ENCODE measurements at regions not wholly inside any gene's neighbourhood (a gene's known extent, or its start where the extent isn't known, plus 50 kb on each side); places are given as distances from the start of the nearest gene placed in this dataset.

DNA sequence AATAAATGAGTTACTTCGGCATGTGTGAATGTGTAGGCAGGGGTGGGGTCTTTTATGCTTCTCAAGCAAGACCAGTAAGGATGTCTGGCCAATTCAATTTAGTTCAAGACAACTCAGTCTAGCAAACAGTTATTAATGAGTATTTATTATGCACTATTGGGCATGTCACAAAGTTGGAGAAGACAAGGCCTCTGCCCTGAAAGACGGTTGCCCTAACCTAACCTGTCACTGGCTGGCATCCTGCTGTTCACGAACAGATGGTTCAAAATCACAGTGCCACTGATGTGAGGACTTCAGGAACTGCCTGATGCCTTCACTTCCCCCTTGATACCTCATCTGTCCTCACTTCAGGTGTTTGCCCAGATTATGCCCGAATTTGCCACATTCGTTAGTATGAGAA, 217.8 kb downstream of the SOX2 start:
- H3K4me1 ChIP-seq (ENCODE audit: control insufficient read depth in 2 of 3, insufficient read depth in 2 of 3, low read depth in 1 of 3, low read length in 3 of 3), result no peaks in the 10 kb centered on the region
- TF ChIP-seq, protein P1, sequence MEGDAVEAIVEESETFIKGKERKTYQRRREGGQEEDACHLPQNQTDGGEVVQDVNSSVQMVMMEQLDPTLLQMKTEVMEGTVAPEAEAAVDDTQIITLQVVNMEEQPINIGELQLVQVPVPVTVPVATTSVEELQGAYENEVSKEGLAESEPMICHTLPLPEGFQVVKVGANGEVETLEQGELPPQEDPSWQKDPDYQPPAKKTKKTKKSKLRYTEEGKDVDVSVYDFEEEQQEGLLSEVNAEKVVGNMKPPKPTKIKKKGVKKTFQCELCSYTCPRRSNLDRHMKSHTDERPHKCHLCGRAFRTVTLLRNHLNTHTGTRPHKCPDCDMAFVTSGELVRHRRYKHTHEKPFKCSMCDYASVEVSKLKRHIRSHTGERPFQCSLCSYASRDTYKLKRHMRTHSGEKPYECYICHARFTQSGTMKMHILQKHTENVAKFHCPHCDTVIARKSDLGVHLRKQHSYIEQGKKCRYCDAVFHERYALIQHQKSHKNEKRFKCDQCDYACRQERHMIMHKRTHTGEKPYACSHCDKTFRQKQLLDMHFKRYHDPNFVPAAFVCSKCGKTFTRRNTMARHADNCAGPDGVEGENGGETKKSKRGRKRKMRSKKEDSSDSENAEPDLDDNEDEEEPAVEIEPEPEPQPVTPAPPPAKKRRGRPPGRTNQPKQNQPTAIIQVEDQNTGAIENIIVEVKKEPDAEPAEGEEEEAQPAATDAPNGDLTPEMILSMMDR (IDR thresholded peaks at IDR 0.05; ENCODE audit: borderline replicate concordance, extremely low read depth, insufficient read depth), result no peak
- no peaks in the 10 kb centered on the region for H3K9me3 ChIP-seq (ENCODE audit: control insufficient read depth in 2 of 3, insufficient read depth in 1 of 3, low read length in 3 of 3)
- intact Hi-C loops (cut with DNase I), result no loop called here
- DNase-seq (no peak), FAIRE-seq (no peak)
- no peak overlapping the region for H3K27ac ChIP-seq (ENCODE audit: low read depth in 2 of 2, low read length in 2 of 2)
- no peak overlapping the region for H3K9ac ChIP-seq (ENCODE audit: low read length in 3 of 3)
- H3K27me3 ChIP-seq (ENCODE audit: control insufficient read depth, insufficient read depth, low read length), result no peaks in the 10 kb centered on the region
- H3K36me3 ChIP-seq (ENCODE audit: control insufficient read depth in 2 of 3, insufficient read depth in 3 of 3, low read length in 3 of 3), result no peaks in the 10 kb centered on the region
- no peak overlapping the region for H3K4me3 ChIP-seq (ENCODE audit: low read length in 3 of 3)

DNA sequence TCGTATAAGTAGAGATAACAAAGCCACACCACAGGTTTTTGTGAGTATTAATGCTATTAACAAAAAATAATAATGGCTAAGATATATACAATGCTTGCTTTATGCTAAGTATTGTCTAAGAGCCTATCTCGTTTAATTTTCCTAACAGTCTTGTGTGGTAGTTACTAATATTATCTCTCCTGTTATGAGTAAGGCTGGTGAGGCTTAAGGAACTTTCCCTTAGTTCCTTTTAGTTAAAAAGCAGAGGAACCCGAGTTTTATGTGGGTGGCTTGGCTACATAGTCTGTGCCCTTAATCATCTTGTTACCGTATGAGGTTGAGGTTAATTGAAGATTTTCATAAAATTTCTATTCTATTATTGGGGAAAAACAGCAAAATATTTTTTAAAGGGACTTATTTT, 218.4 kb downstream of the SOX2 start:
- TF ChIP-seq, protein P1 (IDR thresholded peaks at IDR 0.05; ENCODE audit: borderline replicate concordance, extremely low read depth, insufficient read depth), result no peak
- Histone ChIP-seq H3K4me1 (ENCODE audit: control insufficient read depth in 2 of 3, insufficient read depth in 2 of 3, low read depth in 1 of 3, low read length in 3 of 3) (no peaks in the 10 kb centered on the region), H3K4me3 (ENCODE audit: low read length in 3 of 3) (no peak overlapping the region), H3K27me3 (ENCODE audit: control insufficient read depth, insufficient read depth, low read length) (no peaks in the 10 kb centered on the region), H3K9ac (ENCODE audit: low read length in 3 of 3) (no peak overlapping the region), H3K27ac (ENCODE audit: low read depth in 2 of 2, low read length in 2 of 2) (no peak overlapping the region), H3K9me3 (ENCODE audit: control insufficient read depth in 2 of 3, insufficient read depth in 1 of 3, low read length in 3 of 3) (no peaks in the 10 kb centered on the region), H3K36me3 (ENCODE audit: control insufficient read depth in 2 of 3, insufficient read depth in 3 of 3, low read length in 3 of 3) (no peaks in the 10 kb centered on the region)
- FAIRE-seq (no peak), DNase-seq (no peak)
- intact Hi-C loops (cut with DNase I), result no loop called here

DNA sequence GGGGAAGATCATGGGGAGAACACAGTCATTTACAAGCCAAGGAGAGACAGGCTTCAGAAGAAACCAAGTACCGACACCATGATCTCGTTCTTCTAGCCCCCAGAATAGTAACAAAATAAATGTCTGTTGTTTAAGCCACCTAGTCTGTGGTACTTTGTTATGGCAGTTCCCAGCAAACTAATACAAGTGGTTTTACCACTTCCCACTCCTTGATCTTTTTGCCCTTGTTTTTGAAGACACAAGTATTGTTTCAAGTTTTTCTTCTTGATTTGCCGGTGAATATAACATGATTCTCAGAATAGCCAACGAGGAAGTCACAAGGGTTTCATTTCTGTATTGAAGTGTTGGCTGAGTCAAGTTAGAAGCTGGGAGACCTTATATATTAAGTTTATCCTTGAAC, 220.3 kb downstream of the SOX2 start:
- intact Hi-C loops (cut with DNase I), result no loop called here
- FAIRE-seq, result no peak
- no peaks in the 10 kb centered on the region for H3K36me3 ChIP-seq (ENCODE audit: control insufficient read depth in 2 of 3, insufficient read depth in 3 of 3, low read length in 3 of 3)

More for the DNA sequence above, 220.3 kb downstream of the SOX2 start:
- no peak overlapping the region for H3K27ac ChIP-seq (ENCODE audit: low read depth in 2 of 2, low read length in 2 of 2)
- TF ChIP-seq, protein P1 (IDR thresholded peaks at IDR 0.05; ENCODE audit: borderline replicate concordance, extremely low read depth, insufficient read depth), result no peak
- H3K9me3 ChIP-seq (ENCODE audit: control insufficient read depth in 2 of 3, insufficient read depth in 1 of 3, low read length in 3 of 3), result no peaks in the 10 kb centered on the region
- no peak overlapping the region for H3K4me3 ChIP-seq (ENCODE audit: low read length in 3 of 3)
- no peak for DNase-seq
- H3K27me3 ChIP-seq (ENCODE audit: control insufficient read depth, insufficient read depth, low read length), result no peaks in the 10 kb centered on the region
- H3K9ac ChIP-seq (ENCODE audit: low read length in 3 of 3), result no peak overlapping the region
- H3K4me1 ChIP-seq (ENCODE audit: control insufficient read depth in 2 of 3, insufficient read depth in 2 of 3, low read depth in 1 of 3, low read length in 3 of 3), result no peaks in the 10 kb centered on the region

Data from kidney (tissue), 13 donors.